Pulmonary artery endothelial cell (primary cell): ENCODE measurements at regions not wholly inside any gene's neighbourhood (a gene's known extent, or its start where the extent isn't known, plus 50 kb on each side); places are given as distances from the start of the nearest gene placed in this dataset.

Experiments
- DNase-seq: peaks from one replicate; pipeline ENCODE4 v3.0.0-alpha.2; 2011; ENCODE audit warnings: low read depth, low spot score

DNA sequence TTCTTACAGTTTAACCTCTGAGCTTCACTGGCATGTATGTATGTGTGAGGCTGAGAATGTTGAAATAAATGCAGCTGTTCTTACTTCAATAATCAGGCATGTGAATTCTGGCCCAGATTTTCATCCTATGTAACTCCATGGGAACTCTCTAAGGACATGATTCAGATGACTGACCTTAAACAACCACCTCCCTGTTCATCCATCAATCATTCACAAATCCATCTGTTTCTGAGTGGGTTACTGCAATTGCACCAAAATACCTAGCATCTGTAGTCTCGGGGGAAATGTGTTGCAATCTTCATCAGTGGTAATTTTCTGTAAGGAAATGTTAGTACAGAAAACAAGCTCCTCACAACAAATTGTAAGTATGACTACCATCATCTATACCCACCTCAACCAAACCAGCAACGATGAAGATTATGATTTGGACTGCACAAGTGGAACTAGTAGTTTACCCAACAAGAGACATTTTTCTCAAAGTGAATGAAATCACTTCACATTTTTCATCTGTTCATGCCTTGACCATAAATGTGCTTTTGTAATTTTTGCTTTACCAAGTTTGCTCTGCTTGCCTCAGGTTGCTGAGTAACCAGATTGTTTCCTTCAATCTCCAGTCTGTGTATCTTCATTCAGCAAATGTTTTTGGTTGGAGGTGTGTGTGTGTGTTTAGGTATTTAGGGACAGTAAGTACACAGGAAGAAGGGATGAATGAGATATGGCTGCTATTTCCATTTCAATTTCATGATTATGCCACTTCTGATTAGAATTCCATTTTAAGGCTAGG lies 65.7 kb upstream of the FZD8 start:
- DNase-seq: no peak

DNA sequence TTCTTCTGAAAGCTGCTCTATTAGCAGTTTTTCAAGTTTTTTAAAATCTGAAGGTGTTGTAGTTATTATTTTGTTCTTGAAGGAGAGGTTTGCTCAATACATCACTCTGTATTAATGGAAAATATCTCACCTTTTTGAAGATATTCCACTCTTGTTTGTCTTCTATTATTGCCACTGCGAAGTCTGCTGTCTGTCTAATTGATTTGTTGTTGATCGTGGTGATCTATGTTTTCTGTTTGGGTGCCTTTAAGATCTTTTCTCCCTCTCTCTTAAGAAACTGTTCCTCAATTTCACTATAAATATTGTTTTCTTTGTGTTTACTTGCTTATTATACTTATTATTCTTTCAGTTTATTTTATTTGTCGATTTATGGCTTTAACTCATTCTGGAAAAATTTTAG lies 64.9 kb upstream of the FZD8 start:
- no peak for DNase-seq

DNA sequence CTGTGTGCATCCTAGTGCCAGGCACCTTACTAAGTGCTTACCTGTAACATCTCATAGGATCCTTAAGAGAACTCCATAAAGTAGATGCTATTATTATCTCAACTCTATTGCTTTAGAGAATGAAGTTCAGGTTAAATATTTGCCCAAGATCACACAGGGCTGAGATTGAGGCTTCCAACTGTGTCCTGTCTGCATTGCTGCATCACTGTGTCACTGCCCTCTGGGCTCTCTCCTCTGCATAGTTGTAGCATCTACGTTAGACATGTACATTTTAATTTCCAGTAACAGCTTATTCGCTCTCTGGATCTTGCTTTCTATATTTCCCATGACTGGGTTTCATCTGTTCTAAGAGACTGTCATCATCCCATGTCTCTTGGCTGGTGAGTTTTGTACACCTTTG lies 63.6 kb upstream of the FZD8 start:
- no peak for DNase-seq

DNA sequence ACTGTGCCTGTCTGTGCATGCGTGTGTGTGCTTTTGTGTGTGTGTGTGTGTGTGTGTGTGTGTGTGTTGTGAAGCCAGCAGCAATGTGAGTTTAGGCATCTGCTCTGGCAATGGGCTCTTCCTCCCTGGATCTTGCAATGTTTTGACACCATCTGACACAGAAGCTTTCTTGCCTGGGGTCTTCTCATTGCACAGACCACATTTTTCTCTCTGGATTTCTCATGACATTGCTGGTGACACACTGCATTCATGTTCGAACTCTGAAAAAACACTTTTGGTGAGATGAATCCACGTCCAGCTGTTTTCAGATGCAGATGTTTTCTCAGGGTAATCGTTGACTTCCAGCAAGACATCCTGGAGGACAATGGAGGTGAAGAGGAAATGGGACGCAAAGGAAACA lies 63.0 kb upstream of the FZD8 start:
- no peak for DNase-seq

DNA sequence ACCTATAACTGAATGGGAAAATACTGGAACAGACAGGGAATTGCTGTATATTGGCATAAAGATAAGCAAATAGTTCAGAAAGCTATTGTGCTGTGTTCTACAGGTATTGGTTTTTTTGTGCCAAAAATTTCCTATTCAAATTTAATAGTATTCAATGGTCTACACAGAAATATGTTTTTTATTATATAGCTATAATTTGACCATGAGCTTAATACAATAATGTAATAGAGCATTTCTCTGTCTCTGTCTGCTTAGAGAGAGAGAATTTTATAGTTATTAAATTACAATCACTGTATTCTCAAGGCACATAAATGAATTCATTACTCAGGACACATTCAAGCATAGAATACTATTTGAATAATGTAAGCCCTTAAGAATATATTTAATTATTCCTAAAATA lies 62.3 kb upstream of the FZD8 start:
- no peak for DNase-seq

DNA sequence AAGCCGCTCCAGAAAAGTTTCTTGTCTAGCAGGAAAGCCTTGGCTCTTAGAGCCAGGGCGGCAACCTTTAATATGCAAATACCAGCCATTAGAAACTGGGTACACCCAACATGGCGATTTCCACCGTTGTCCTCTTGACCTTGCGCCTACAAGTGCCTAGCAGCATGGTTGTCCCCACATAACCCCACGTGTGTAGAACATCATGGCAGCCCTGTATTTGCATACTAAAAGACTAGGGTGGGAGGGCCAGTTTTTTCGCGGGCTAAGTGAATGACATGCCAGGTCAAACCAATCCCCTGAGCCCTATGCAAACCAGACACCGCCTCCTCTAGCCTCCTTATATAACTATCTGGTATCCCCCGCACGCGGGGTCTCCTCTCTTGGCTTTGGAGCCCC lies 58.4 kb upstream of the FZD8 start:
- no peak for DNase-seq

DNA sequence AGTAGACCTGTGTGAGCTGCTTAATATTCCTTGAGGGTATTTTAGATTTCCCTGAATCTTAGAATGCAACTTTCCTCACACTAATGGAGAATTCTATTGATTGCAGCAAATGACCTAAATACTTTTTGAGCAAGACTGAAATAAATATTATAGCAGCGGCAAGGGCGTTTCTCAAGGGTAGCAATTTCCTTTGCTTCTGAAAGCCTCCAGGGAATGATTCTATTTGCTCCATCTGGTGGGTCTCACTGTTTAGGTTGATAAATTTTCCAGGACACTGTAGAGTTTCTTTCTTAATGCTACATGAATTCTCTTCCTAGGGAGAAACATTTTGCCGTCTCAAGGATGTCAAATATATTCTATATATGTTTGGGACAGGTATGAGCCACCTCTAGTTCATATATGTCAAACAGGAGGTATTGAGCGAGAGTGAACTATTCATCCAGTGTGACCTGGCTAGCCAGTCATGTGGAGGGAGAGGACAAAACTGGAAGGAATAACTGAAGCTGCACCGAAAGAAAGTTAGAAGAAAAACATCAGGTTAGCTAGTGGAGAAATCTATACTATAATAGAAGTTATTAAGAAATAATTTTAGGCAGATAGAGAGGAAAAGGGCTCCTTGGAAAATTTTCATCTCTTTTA lies 57.9 kb upstream of the FZD8 start:
- no peak for DNase-seq

DNA sequence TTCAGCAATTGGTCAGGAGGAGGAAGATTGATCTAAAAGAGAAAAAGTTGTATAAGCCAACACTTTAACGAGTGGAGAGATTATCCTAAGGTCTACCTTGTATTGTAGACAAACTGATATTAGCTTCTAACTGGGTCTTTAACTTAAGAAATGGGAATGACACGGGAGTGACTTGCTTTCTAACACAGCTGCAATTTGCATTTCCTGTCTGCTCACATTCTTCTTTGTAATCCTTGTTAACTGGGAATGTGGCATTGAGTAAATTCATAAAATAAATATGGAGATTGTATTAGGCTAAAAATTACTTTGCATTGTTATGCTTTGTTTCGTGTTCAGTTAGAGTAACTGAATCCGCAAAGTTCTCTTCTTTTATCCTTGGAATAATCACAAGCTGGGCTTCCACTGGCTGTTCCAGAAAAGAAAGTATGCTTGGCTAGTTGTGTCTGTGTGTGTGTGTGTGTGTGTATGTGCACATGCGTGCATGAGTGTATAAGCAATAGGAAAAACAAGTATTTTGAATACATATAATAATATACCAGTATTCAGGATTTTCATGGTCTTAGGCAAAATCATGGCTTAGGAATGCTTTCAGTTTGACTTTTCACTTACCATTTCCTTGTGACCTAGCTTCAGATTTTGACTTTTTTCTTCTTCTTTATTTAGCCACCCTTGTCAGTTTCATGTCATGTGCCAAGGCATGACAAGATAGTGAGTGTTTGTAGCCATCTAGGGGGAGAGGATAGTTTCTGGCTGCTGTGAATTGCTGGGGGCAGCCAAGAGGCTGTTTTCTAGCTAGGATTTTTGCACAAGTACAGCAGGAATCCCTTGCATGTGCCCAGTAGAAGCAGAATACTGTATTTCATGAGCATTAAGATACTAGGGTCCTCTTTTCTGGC lies 54.5 kb upstream of the FZD8 start:
- no peak for DNase-seq

DNA sequence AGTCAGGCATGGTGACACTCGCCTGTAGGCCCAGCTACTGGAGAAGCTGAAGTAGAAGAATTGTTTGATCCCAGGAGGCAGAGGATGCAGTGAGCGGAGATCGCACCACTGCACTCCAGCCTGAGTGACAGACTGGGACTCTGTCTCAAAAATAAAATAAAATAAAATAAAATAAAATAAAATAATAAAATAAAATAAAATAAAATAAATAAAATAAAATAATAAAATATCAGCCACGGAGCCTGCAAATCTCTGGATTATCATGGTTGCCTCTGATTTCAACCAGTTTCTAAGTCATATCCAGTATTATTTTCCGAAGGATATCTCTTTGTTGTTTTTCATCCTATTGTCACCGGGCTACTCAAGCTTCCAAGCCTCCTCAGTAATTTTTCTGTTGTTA lies 51.7 kb upstream of the FZD8 start:
- no peak for DNase-seq
